HepG2 (cell line): ENCODE measurements at regions not wholly inside any gene's neighbourhood (a gene's known extent, or its start where the extent isn't known, plus 50 kb on each side); places are given as distances from the start of the nearest gene placed in this dataset.

Source experiments
- ATAC-seq: fragments of 200-7000 bp; cut with Tn5 transposase; 3 replicates; pipeline ENCODE4 v1.9.1; 2020; ENCODE audit warnings: mild to moderate bottlenecking, moderate library complexity
- BruUV-seq: library from RNA; stranded (reverse); fragments of 400-500 nt; replicated peaks from 2 replicates; lab custom pipeline; 2021; lab: Mats Ljungman, UMichigan
- CTCF ChIA-PET: fragments of 300-600 bp; formaldehyde crosslinking; extraction: SDS; loops from one replicate; lab custom pipeline; 2021; ENCODE audit warnings: low total read pairs, inconsistent platforms, low intra/inter-chr PET ratio; lab: Yijun Ruan, JAX
- POLR2A ChIA-PET: fragments of 350-600 bp; sonication (Branson Sonifier 250); formaldehyde crosslinking; loops from one replicate; lab custom pipeline; 2020; ENCODE audit warnings: antibody characterized with exemption, inconsistent platforms; lab: Yijun Ruan, JAX
- DNase-seq: peaks from one replicate; pipeline ENCODE4 v3.0.0-alpha.2; 2015; ENCODE audit warnings: low spot score
- FAIRE-seq: peaks from 3 replicates; lab custom pipeline; 2011; peaks lifted over from hg19 to GRCh38; lab: Jason Lieb, UNC
- H2AFZ ChIP-seq: one replicate; pipeline ENCODE4 v1.6.1; 2011; ENCODE audit warnings: low read length, inconsistent platforms
- H3K27ac ChIP-seq: fragments of 300-600 bp; 3 replicates; pipeline ENCODE4 v1.8.0; 2011; ENCODE audit warnings: mixed run types, mild to moderate bottlenecking, mixed read lengths, low read length, inconsistent platforms; ENCODE audit not compliant: insufficient read depth; ENCODE audit errors: extremely low read length
- H3K27me3 ChIP-seq, 2 experiments: fragments of 200-600 bp in 1 of 2; 2 replicates in 1 of 2; 3 replicates in 1 of 2; pipeline versions ENCODE4 v1.6.0 to v1.8.0; 2011; ENCODE audit warnings: low read length in 2 of 2, mild to moderate bottlenecking in 2 of 2, moderate library complexity in 2 of 2, inconsistent platforms in 1 of 2; ENCODE audit not compliant: insufficient read depth in 2 of 2, control insufficient read depth in 1 of 2
- H3K36me3 ChIP-seq, 2 experiments: fragments of 200-600 bp in 1 of 2; replicated peaks in 1 of 2; 2 replicates in 1 of 2; 3 replicates in 1 of 2; pipeline versions ENCODE4 v1.5.1 to v1.8.0; 2011; ENCODE audit warnings: low read length in 2 of 2, inconsistent platforms in 1 of 2; ENCODE audit not compliant: insufficient read depth in 2 of 2, control insufficient read depth in 1 of 2
- H3K4me1 ChIP-seq: 2 replicates; pipeline ENCODE4 v1.5.1; 2012; ENCODE audit warnings: low read length, inconsistent platforms; ENCODE audit not compliant: insufficient read depth
- H3K4me2 ChIP-seq: 2 replicates; pipeline ENCODE4 v1.6.0; 2011; ENCODE audit warnings: low read depth, low read length, inconsistent platforms
- H3K4me3 ChIP-seq, 3 experiments: fragments of 200-600 bp in 1 of 3; sonication (generic), shearing (Covaris generic) in 1 of 3; replicated peaks in 1 of 3; 2 replicates each; pipeline ENCODE4 v1.5.1; 2011 to 2016; ENCODE audit warnings: low read length in 3 of 3, inconsistent platforms in 2 of 3, low read depth in 2 of 3, mild to moderate bottlenecking in 2 of 3, control low read depth in 1 of 3, mixed read lengths in 1 of 3; ENCODE audit not compliant: insufficient read depth in 1 of 3
- H3K79me2 ChIP-seq: one replicate; pipeline ENCODE4 v1.6.1; 2011; ENCODE audit warnings: low read length, inconsistent platforms; ENCODE audit not compliant: insufficient read depth
- H3K9ac ChIP-seq: 2 replicates; pipeline ENCODE4 v1.6.0; 2011; ENCODE audit warnings: mild to moderate bottlenecking, low read depth, low read length, inconsistent platforms; ENCODE audit not compliant: insufficient read depth
- H3K9me3 ChIP-seq: 2 replicates; pipeline ENCODE4 v1.5.1; 2012; ENCODE audit warnings: mild to moderate bottlenecking, low read length
- H4K20me1 ChIP-seq: 2 replicates; pipeline ENCODE4 v1.6.0; 2011; ENCODE audit warnings: inconsistent platforms, mild to moderate bottlenecking, low read length, moderate library complexity; ENCODE audit not compliant: insufficient read depth
- ARID3A ChIP-seq: IDR thresholded peaks from 2 replicates; pipeline ENCODE4 v1.6.1; 2012; ENCODE audit warnings: low read depth, low read length, improper control_type of control experiment
- ZNF484 ChIP-seq: sonication (generic); formaldehyde crosslinking; IDR thresholded peaks from 2 replicates; pipeline ENCODE4 v1.5.1; 2020; ENCODE audit warnings: mild to moderate bottlenecking, low read depth, missing genetic modification reagents, borderline replicate concordance
- ZNF652 ChIP-seq: IDR thresholded peaks from 2 replicates; pipeline ENCODE4 v1.6.1; 2016; ENCODE audit warnings: low read depth, borderline replicate concordance
- WGBS: methylation state at CpG from one replicate; pipeline ENCODE4 v1.1.6; 2017; ENCODE audit warnings: low lambda C conversion rate; 5-methylcytosine and 5-hydroxymethylcytosine counted together
- in situ Hi-C: cut with HindIII; loops from 2 replicates; pipeline ENCODE4 v1.10.0; 2017; ENCODE audit warnings: low pct_unique_long_range_greater_than_20kb; ENCODE audit not compliant: extremely low pct_ligation_motif_present
- intact Hi-C: fragments of 100-400 bp; cut with micrococcal nuclease; formaldehyde crosslinking; loops from one replicate; pipeline ENCODE4 v1.10.0; 2022; ENCODE audit not compliant: unreplicated experiment
- TF ChIP-seq, protein P1 (sequence below), 2 experiments: fragments of 450-650 bp in 1 of 2; sonication (generic) in 1 of 2; formaldehyde crosslinking in 1 of 2; IDR thresholded peaks; 2 replicates each; pipeline versions ENCODE4 v1.6.1 to v1.8.0; 2016 to 2022; ENCODE audit warnings: antibody characterized with exemption in 1 of 2, mild to moderate bottlenecking in 1 of 2, missing genetic modification reagents in 1 of 2
- TF ChIP-seq, protein P2 (sequence below): sonication (generic); formaldehyde crosslinking; IDR thresholded peaks from 2 replicates; pipeline ENCODE4 v1.9.0; 2021; ENCODE audit warnings: missing genetic modification reagents, borderline replicate concordance

DNA sequence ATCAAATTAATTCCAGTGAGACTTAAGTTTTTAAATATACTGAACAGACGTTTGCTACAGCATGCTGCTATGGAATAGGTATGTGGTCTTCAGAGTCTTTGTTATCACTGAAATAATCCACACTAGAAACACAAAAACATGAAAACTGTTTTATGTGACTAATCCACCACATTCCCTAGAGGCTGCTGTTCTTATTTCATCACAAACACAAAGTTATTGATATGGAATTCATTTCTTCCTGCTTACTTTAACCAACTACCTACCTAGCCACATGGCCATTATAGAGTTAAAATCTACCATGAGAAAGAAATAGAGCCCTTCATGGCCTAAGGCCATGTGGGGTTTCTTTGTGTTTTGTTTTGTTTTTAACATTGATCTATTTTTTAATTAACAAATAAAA lies 232.3 kb upstream of the PTGER4 start:
- Histone ChIP-seq H3K9me3 (0 out of 2 replicates have a peak, but pooled peaks cover 5% of the 10 kb centered on the region), H2AFZ (no peak overlapping the region), H4K20me1 (no peaks in the 10 kb centered on the region), H3K27me3 (no peaks in the 10 kb centered on the region), H3K36me3 (no peaks in the 10 kb centered on the region), H3K4me3 (no peak overlapping the region), H3K79me2 (no peaks in the 10 kb centered on the region), H3K4me1 (peaks cover 21% of the 10 kb centered on the region), H3K9ac (no peak overlapping the region), H3K27ac (no peak overlapping the region), H3K4me2 (no peak overlapping the region)
- intact Hi-C loops (no loop called here), in situ Hi-C loops (no loop called here)
- no peak for TF ChIP-seq ZNF484 (CRISPR knock-in tag)
- peak; percentile 68 for TF ChIP-seq ZNF652 (CRISPR knock-in tag)
- DNase-seq (no peak), ATAC-seq (no peak), FAIRE-seq (no peak)
- POLR2A ChIA-PET = no interaction called here
- WGBS = 0% methylated on average over 1 of the region's 1 CpG
- CTCF ChIA-PET = no interaction called here
- BruUV-seq = no TSS peak

- Histone ChIP-seq H3K9me3 (0 out of 2 replicates have a peak, but pooled peaks cover 5% of the 10 kb centered on the region), H3K9ac (no peak overlapping the region), H3K4me2 (no peak overlapping the region), H3K79me2 (no peaks in the 10 kb centered on the region), H4K20me1 (no peaks in the 10 kb centered on the region), H3K27ac (no peak overlapping the region), H3K4me3 (no peak overlapping the region), H2AFZ (no peak overlapping the region), H3K27me3 (no peaks in the 10 kb centered on the region), H3K36me3 (no peaks in the 10 kb centered on the region), H3K4me1 (peaks cover 26% of the 10 kb centered on the region)
- no TSS peak for BruUV-seq
- in situ Hi-C loops (no loop called here), intact Hi-C loops (no loop called here)
- ChIA-PET CTCF (no interaction called here), POLR2A (no interaction called here)
- FAIRE-seq (peak; percentile 67), DNase-seq (peak; percentile 73), ATAC-seq (peak; percentile 93)
- 0% methylated on average over 1 of the region's 1 CpG for WGBS
- TF ChIP-seq, protein P1, sequence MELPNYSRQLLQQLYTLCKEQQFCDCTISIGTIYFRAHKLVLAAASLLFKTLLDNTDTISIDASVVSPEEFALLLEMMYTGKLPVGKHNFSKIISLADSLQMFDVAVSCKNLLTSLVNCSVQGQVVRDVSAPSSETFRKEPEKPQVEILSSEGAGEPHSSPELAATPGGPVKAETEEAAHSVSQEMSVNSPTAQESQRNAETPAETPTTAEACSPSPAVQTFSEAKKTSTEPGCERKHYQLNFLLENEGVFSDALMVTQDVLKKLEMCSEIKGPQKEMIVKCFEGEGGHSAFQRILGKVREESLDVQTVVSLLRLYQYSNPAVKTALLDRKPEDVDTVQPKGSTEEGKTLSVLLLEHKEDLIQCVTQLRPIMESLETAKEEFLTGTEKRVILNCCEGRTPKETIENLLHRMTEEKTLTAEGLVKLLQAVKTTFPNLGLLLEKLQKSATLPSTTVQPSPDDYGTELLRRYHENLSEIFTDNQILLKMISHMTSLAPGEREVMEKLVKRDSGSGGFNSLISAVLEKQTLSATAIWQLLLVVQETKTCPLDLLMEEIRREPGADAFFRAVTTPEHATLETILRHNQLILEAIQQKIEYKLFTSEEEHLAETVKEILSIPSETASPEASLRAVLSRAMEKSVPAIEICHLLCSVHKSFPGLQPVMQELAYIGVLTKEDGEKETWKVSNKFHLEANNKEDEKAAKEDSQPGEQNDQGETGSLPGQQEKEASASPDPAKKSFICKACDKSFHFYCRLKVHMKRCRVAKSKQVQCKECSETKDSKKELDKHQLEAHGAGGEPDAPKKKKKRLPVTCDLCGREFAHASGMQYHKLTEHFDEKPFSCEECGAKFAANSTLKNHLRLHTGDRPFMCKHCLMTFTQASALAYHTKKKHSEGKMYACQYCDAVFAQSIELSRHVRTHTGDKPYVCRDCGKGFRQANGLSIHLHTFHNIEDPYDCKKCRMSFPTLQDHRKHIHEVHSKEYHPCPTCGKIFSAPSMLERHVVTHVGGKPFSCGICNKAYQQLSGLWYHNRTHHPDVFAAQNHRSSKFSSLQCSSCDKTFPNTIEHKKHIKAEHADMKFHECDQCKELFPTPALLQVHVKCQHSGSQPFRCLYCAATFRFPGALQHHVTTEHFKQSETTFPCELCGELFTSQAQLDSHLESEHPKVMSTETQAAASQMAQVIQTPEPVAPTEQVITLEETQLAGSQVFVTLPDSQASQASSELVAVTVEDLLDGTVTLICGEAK (IDR thresholded peaks at IDR 0.05) = no peak
- TF ChIP-seq, protein P1 (CRISPR knock-in tag; IDR thresholded peaks at IDR 0.05) = no peak
- no peak for TF ChIP-seq ARID3A
- TF ChIP-seq, protein P2, sequence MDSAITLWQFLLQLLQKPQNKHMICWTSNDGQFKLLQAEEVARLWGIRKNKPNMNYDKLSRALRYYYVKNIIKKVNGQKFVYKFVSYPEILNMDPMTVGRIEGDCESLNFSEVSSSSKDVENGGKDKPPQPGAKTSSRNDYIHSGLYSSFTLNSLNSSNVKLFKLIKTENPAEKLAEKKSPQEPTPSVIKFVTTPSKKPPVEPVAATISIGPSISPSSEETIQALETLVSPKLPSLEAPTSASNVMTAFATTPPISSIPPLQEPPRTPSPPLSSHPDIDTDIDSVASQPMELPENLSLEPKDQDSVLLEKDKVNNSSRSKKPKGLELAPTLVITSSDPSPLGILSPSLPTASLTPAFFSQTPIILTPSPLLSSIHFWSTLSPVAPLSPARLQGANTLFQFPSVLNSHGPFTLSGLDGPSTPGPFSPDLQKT (CRISPR knock-in tag) = no peak
Observed at GRCh38 chr5:40446910-40447309, 232.8 kb upstream of the PTGER4 start.
